K562 (cell line): ENCODE measurements at regions not wholly inside any gene's neighbourhood (a gene's known extent, or its start where the extent isn't known, plus 50 kb on each side); places are given as distances from the start of the nearest gene placed in this dataset.

ENCODE experiments used
- CBX5 ChIP-seq: IDR thresholded peaks from 2 replicates; pipeline ENCODE4 v1.6.1; 2014; ENCODE audit warnings: low read depth, borderline replicate concordance
- CTCF ChIP-seq, 3 experiments: IDR thresholded peaks in 2 of 3; conservative IDR thresholded peaks in 1 of 3; 2 replicates each; pipeline ENCODE4 v1.5.1; 2011 to 2012; ENCODE audit warnings: low read length in 3 of 3, mild to moderate bottlenecking in 3 of 3, control low read depth in 2 of 3, improper control_type of control experiment in 1 of 3, inconsistent platforms in 1 of 3, low read depth in 1 of 3, mixed read lengths in 1 of 3, moderate library complexity in 1 of 3; ENCODE audit not compliant: insufficient read depth in 2 of 3
- MEF2A ChIP-seq: IDR thresholded peaks from 2 replicates; pipeline ENCODE4 v1.6.1; 2011; ENCODE audit warnings: low read depth, mild to moderate bottlenecking, low read length, moderate library complexity; ENCODE audit not compliant: control insufficient read depth
- RBM22 ChIP-seq: fragments of 200-400 bp; formaldehyde crosslinking; IDR thresholded peaks from 2 replicates; pipeline ENCODE4 v1.6.1; 2018; ENCODE audit warnings: low read length, low read depth; ENCODE audit not compliant: poor library complexity, severe bottlenecking
- SMARCC2 ChIP-seq: fragments of 450-650 bp; IDR thresholded peaks from 2 replicates; pipeline ENCODE4 v1.6.1; 2017; ENCODE audit warnings: antibody characterized with exemption, moderate library complexity, mild to moderate bottlenecking, low read depth
- TEAD4 ChIP-seq, 2 experiments: sonication (generic) in 1 of 2; formaldehyde crosslinking in 1 of 2; IDR thresholded peaks; 2 replicates each; pipeline versions ENCODE4 v1.6.1 to v1.8.0; 2012 to 2022; ENCODE audit warnings: borderline replicate concordance in 1 of 2, inconsistent platforms in 1 of 2, low read length in 1 of 2, mild to moderate bottlenecking in 1 of 2, missing genetic modification reagents in 1 of 2

- TF ChIP-seq CTCF (IDR thresholded peaks at IDR 0.05 in 2 of 3, conservative IDR thresholded peaks at IDR 0.05 in 1 of 3; ENCODE audit: insufficient read depth in 2 of 3, low read depth in 1 of 3, low read length in 3 of 3) (no peak), TEAD4 (IDR thresholded peaks at IDR 0.05; ENCODE audit: low read length) (no peak), TEAD4 (CRISPR knock-in tag; IDR thresholded peaks at IDR 0.05; ENCODE audit: borderline replicate concordance) (no peak), MEF2A (no peak), SMARCC2 (no peak), RBM22 (no peak), CBX5 (no peak)
These were observed 717.4 kb upstream of the MANEA start for GRCh38 chr6:94859924-94860323.
